OCI-LY1 (cell line): ENCODE measurements at regions not wholly inside any gene's neighbourhood (a gene's known extent, or its start where the extent isn't known, plus 50 kb on each side); places are given as distances from the start of the nearest gene placed in this dataset.

Experiments
- CTCF ChIP-seq: fragments of 200-600 bp; sonication (generic), shearing (Covaris generic); IDR thresholded peaks from 2 replicates; pipeline ENCODE4 v1.5.1; 2017; ENCODE audit warnings: mild to moderate bottlenecking, antibody characterized with exemption, low read length, moderate library complexity, mixed read lengths
- EZH2 ChIP-seq: fragments of 200-600 bp; sonication (generic), shearing (Covaris generic); IDR thresholded peaks from 2 replicates; pipeline ENCODE4 v1.8.0; 2017; ENCODE audit warnings: borderline replicate concordance, mixed run types, mild to moderate bottlenecking, antibody characterized with exemption, low read length, moderate library complexity, mixed read lengths

GRCh38 chr22:49215840-49216239 is 611.8 kb downstream of the BRD1 start:
- TF ChIP-seq CTCF (no peak), EZH2 (no peak)
